Panc1 (cell line): ENCODE measurements at regions not wholly inside any gene's neighbourhood (a gene's known extent, or its start where the extent isn't known, plus 50 kb on each side); places are given as distances from the start of the nearest gene placed in this dataset.

Experiments used
- CTCF ChIP-seq: fragments of 450-650 bp; IDR thresholded peaks from 2 replicates; pipeline ENCODE4 v1.5.1; 2017; ENCODE audit warnings: mild to moderate bottlenecking
- POLR2AphosphoS5 ChIP-seq: IDR thresholded peaks from 2 replicates; pipeline ENCODE4 v1.6.1; 2012; ENCODE audit warnings: mild to moderate bottlenecking, low read depth, low read length, moderate library complexity

- TF ChIP-seq CTCF (no peak), POLR2AphosphoS5 (no peak)
These were observed 126.8 kb upstream of the DEPDC1 start for GRCh38 chr1:68623700-68624099.
